A673 (cell line): ENCODE measurements at regions not wholly inside any gene's neighbourhood (a gene's known extent, or its start where the extent isn't known, plus 50 kb on each side); places are given as distances from the start of the nearest gene placed in this dataset.

ENCODE experiments used
- BruUV-seq: library from RNA; stranded (reverse); fragments of 400-500 nt; replicated peaks from 2 replicates; lab custom pipeline; 2021; lab: Mats Ljungman, UMichigan
- CTCF ChIA-PET: fragments of 300-600 bp; sonication (Branson Sonifier 250); formaldehyde crosslinking; loops from one replicate; lab custom pipeline; 2022; ENCODE audit warnings: antibody characterized with exemption; lab: Charles Lee
- POLR2A ChIA-PET: fragments of 300-600 bp; sonication (Branson Sonifier 250); formaldehyde crosslinking; loops from one replicate; lab custom pipeline; 2022; ENCODE audit warnings: antibody characterized with exemption; ENCODE audit not compliant: low non-redundant PET; lab: Charles Lee
- DNase-seq: peaks from one replicate; pipeline ENCODE4 v3.0.0-alpha.2; 2015; ENCODE audit warnings: low spot score
- H3K27ac ChIP-seq: fragments of 200-600 bp; sonication (generic); 2 replicates; pipeline ENCODE4 v1.5.1; 2016; ENCODE audit warnings: mixed run types, low read depth, mild to moderate bottlenecking, mixed read lengths, antibody characterized with exemption, low read length; ENCODE audit not compliant: poor library complexity, severe bottlenecking
- H3K27me3 ChIP-seq: fragments of 200-600 bp; sonication (generic); replicated peaks from 2 replicates; pipeline ENCODE4 v1.6.1; 2017; ENCODE audit warnings: mixed run types, low read depth, mild to moderate bottlenecking, mixed read lengths, antibody characterized with exemption, low read length; ENCODE audit not compliant: insufficient read depth, poor library complexity
- H3K36me3 ChIP-seq: fragments of 200-600 bp; sonication (generic); 2 replicates; pipeline ENCODE4 v1.6.1; 2016; ENCODE audit warnings: mixed run types, mild to moderate bottlenecking, mixed read lengths, antibody characterized with exemption, low read length; ENCODE audit not compliant: insufficient read depth, poor library complexity, severe bottlenecking
- H3K4me1 ChIP-seq: fragments of 200-600 bp; sonication (generic); 2 replicates; pipeline ENCODE4 v1.6.1; 2017; ENCODE audit warnings: mixed run types, mild to moderate bottlenecking, mixed read lengths, antibody characterized with exemption, low read length; ENCODE audit not compliant: insufficient read depth, poor library complexity, severe bottlenecking
- H3K4me3 ChIP-seq: fragments of 200-600 bp; sonication (generic); 2 replicates; pipeline ENCODE4 v1.5.1; 2016; ENCODE audit warnings: low read depth, mixed run types, mild to moderate bottlenecking, mixed read lengths, low read length; ENCODE audit not compliant: poor library complexity, severe bottlenecking
- H3K9me3 ChIP-seq: fragments of 200-600 bp; sonication (generic); 2 replicates; pipeline ENCODE4 v1.6.1; 2016; ENCODE audit warnings: mixed run types, low read depth, mild to moderate bottlenecking, mixed read lengths, antibody characterized with exemption, low read length; ENCODE audit not compliant: poor library complexity, severe bottlenecking
- EZH2 ChIP-seq: fragments of 200-600 bp; sonication (generic); IDR thresholded peaks from 2 replicates; pipeline ENCODE4 v1.6.1; 2017; ENCODE audit warnings: borderline replicate concordance, low read depth, mild to moderate bottlenecking, mixed read lengths, antibody characterized with exemption, low read length; ENCODE audit not compliant: poor library complexity, severe bottlenecking
- intact Hi-C: fragments of 100-400 bp; cut with micrococcal nuclease; formaldehyde crosslinking; loops from one replicate; pipeline ENCODE4 v1.10.0; 2022; ENCODE audit not compliant: unreplicated experiment
- TF ChIP-seq, protein P1 (sequence below): fragments of 300-800, 200-600 bp; sonication (generic); conservative IDR thresholded peaks from 2 replicates; pipeline ENCODE4 v1.5.1; 2017; ENCODE audit warnings: low read depth, mild to moderate bottlenecking, antibody characterized with exemption, low read length, moderate library complexity, mixed read lengths

DNA sequence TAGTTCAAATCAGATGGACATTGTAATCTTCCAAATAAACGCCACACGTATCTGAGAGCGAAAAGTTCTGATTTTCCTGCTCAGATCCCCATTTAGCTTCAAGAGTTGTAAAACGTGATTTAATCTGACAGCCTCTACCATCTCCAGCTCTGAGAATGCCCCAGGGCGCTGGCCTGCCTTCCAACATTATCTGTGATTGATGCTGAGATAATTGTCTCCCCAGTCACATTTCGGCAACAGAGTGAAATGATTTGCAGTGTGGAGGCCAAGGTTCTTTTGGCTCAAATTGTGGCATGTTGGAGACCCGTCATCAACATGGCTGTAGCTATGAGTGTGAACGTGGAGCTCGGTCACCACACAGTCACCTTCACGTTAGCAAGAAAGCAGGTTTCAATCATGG is 283.4 kb downstream of the BRD1 start:
- no peaks in the 10 kb centered on the region for H3K9me3 ChIP-seq
- H3K27ac ChIP-seq: no peak overlapping the region
- H3K4me1 ChIP-seq: no peaks in the 10 kb centered on the region
- POLR2A ChIA-PET: no interaction called here
- BruUV-seq: no TSS peak
- no peaks in the 10 kb centered on the region for H3K27me3 ChIP-seq
- no peak for DNase-seq
- no peak overlapping the region for H3K4me3 ChIP-seq
- CTCF ChIA-PET: no interaction called here
- H3K36me3 ChIP-seq: no peaks in the 10 kb centered on the region
- no peak for TF ChIP-seq EZH2
- TF ChIP-seq, protein P1, sequence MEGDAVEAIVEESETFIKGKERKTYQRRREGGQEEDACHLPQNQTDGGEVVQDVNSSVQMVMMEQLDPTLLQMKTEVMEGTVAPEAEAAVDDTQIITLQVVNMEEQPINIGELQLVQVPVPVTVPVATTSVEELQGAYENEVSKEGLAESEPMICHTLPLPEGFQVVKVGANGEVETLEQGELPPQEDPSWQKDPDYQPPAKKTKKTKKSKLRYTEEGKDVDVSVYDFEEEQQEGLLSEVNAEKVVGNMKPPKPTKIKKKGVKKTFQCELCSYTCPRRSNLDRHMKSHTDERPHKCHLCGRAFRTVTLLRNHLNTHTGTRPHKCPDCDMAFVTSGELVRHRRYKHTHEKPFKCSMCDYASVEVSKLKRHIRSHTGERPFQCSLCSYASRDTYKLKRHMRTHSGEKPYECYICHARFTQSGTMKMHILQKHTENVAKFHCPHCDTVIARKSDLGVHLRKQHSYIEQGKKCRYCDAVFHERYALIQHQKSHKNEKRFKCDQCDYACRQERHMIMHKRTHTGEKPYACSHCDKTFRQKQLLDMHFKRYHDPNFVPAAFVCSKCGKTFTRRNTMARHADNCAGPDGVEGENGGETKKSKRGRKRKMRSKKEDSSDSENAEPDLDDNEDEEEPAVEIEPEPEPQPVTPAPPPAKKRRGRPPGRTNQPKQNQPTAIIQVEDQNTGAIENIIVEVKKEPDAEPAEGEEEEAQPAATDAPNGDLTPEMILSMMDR: no peak
- intact Hi-C loops: no loop called here

DNA sequence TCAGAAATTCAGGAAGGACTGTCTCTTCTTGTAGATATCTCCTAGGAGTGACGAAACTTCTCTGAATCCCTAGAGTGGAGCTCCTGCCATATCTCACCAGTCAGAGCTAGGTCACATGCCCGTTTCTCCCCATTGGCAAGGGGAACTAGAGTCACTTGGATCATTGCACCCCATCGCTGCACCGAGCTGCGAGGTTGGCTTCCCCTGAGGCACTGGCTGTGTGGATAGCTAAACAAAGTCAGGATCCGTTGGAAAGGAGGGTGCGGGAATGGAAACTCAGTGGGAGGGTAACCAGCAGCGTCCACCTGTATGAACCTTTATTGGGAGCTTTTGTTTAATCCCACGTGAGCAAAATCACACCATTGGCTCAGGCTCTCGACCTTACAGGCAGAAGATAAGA is 283.8 kb downstream of the BRD1 start:
- H3K4me1 ChIP-seq: no peaks in the 10 kb centered on the region
- no peak overlapping the region for H3K4me3 ChIP-seq
- no peaks in the 10 kb centered on the region for H3K9me3 ChIP-seq
- H3K27me3 ChIP-seq: no peaks in the 10 kb centered on the region
- H3K27ac ChIP-seq: no peak overlapping the region
- no peaks in the 10 kb centered on the region for H3K36me3 ChIP-seq
- POLR2A ChIA-PET: no interaction called here
- DNase-seq: no peak
- CTCF ChIA-PET: no interaction called here
- TF ChIP-seq, protein P1: no peak
- TF ChIP-seq EZH2: no peak
- BruUV-seq: no TSS peak
- intact Hi-C loops: no loop called here

DNA sequence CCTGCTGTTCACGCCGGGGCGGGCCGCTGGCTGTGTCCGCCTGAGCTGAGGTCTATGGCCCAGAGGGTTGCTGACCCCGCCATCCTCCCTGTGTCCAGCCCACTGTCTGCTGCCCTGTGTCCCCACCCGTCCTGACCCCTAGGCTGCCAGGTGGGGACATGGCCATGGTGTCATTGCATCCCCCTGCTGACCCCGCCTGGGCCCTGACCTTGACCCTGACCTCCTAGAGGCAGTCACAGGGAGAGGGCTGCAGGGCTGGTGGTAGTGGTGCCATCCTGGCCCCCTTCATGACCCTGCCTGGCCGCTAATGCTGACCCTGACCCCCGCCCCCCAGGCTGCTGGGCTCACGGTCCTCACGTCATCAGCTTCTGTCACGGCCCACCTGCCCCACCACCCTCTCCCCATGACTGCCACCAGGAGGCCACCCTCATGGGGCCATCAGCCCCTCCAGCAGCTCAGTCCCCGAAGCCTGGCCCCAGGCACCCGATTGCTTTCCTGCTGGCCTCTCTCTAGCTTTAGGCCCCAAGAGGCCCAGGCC is 285.9 kb downstream of the BRD1 start:
- H3K36me3 ChIP-seq: no peaks in the 10 kb centered on the region
- CTCF ChIA-PET: no interaction called here
- no peaks in the 10 kb centered on the region for H3K9me3 ChIP-seq
- no peak overlapping the region for H3K27ac ChIP-seq
- POLR2A ChIA-PET: no interaction called here
- no peak for DNase-seq
- H3K27me3 ChIP-seq: no peaks in the 10 kb centered on the region
- no peak for TF ChIP-seq EZH2
- TF ChIP-seq, protein P1: no peak
- H3K4me3 ChIP-seq: no peak overlapping the region
- BruUV-seq: no TSS peak
- intact Hi-C loops: no loop called here
- H3K4me1 ChIP-seq: no peaks in the 10 kb centered on the region
